Fibroblast of lung (primary cell): ENCODE measurements at regions not wholly inside any gene's neighbourhood (a gene's known extent, or its start where the extent isn't known, plus 50 kb on each side); places are given as distances from the start of the nearest gene placed in this dataset.
A peak's percentile ranks its signal among the peaks of the same experiment; 100 is the strongest.

Experiments used
- DNase-seq, 2 donors: peaks; one replicate each; pipeline versions ENCODE4 v3.0.0 to v3.0.0-alpha.2; 2010; ENCODE audit warnings: low read depth in 2 of 2
- H2AFZ ChIP-seq: 2 replicates; pipeline ENCODE4 v1.5.1; 2012; ENCODE audit warnings: low read length, control low read depth, inconsistent platforms
- H3K27ac ChIP-seq: 2 replicates; pipeline ENCODE4 v1.5.1; 2011; ENCODE audit warnings: low read length, control low read depth; ENCODE audit not compliant: insufficient read depth
- H3K27me3 ChIP-seq: 2 replicates; pipeline ENCODE4 v1.5.1; 2011; ENCODE audit warnings: mild to moderate bottlenecking, low read length; ENCODE audit not compliant: control insufficient read depth, insufficient read depth
- H3K36me3 ChIP-seq: 2 replicates; pipeline ENCODE4 v1.5.1; 2011; ENCODE audit warnings: low read length; ENCODE audit not compliant: control insufficient read depth, insufficient read depth
- H3K4me1 ChIP-seq: 2 replicates; pipeline ENCODE4 v1.5.1; 2011; ENCODE audit warnings: low read length; ENCODE audit not compliant: control insufficient read depth, insufficient read depth; ENCODE audit errors: extremely low read depth
- H3K4me2 ChIP-seq: 2 replicates; pipeline ENCODE4 v1.5.1; 2011; ENCODE audit warnings: low read length, control low read depth; ENCODE audit not compliant: insufficient read depth; ENCODE audit errors: extremely low read depth
- H3K4me3 ChIP-seq, 4 experiments: fragments of 200-600 bp in 1 of 4; sonication (generic) in 1 of 4; replicated peaks in 1 of 4; 2 replicates each; pipeline ENCODE4 v1.5.1; 2011 to 2016; ENCODE audit warnings: low read length in 4 of 4, low read depth in 3 of 4, mild to moderate bottlenecking in 3 of 4, control low read depth in 2 of 4, inconsistent platforms in 1 of 4, mixed read lengths in 1 of 4; ENCODE audit not compliant: insufficient read depth in 1 of 4; ENCODE audit errors: control extremely low read depth in 1 of 4
- H3K79me2 ChIP-seq: 2 replicates; pipeline ENCODE4 v1.5.1; 2012; ENCODE audit warnings: mild to moderate bottlenecking, low read length, inconsistent platforms; ENCODE audit not compliant: control insufficient read depth, insufficient read depth
- H3K9ac ChIP-seq: 2 replicates; pipeline ENCODE4 v1.5.1; 2011; ENCODE audit warnings: mild to moderate bottlenecking, low read length, control low read depth; ENCODE audit not compliant: insufficient read depth
- H3K9me3 ChIP-seq: 2 replicates; pipeline ENCODE4 v1.5.1; 2012; ENCODE audit warnings: low read depth, low read length; ENCODE audit not compliant: control insufficient read depth, insufficient read depth
- H4K20me1 ChIP-seq: 2 replicates; pipeline ENCODE4 v1.5.1; 2011; ENCODE audit warnings: low read length; ENCODE audit not compliant: control insufficient read depth, insufficient read depth; ENCODE audit errors: extremely low read depth
- EZH2 ChIP-seq: IDR thresholded peaks from 2 replicates; pipeline ENCODE4 v1.5.1; 2012; ENCODE audit warnings: low read length, control low read depth, mild to moderate bottlenecking; ENCODE audit errors: missing control alignments
- TF ChIP-seq, protein P1 (sequence below), 2 donors: IDR thresholded peaks in 1 of 2; conservative IDR thresholded peaks in 1 of 2; 1 replicate in 1 of 2; 2 replicates in 1 of 2; pipeline ENCODE4 v1.5.1; 2011 to 2012; ENCODE audit warnings: low read length in 2 of 2, control low read depth in 1 of 2, inconsistent platforms in 1 of 2, low read depth in 1 of 2, mild to moderate bottlenecking in 1 of 2

DNA sequence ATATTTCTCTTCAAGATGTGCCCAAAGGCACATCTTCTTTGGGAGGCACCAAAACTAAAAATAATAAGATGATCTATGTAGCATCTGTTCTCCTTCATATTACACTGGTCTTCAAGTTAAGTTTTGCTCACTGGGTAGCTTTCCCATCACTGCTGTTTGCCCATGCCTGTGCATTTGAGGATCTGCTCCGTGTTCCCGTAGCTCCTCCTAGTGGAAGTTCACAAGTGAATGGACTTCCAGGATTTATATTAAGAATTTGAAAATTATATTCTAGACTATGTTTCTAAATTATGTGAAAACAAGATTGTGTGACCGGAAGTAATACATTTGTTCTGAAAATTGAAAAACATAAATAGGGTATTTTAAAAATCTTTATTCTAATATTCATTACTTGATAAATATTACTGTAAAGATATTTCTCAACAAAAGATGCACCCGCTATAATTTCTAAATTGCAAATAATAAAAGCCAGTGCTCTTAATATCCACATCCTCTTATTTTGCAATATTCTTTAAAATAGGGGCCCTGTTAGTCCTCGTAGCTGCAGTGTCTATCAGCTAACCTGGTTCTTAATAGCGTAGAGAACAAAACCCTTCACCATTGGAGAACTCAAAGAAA, 147.7 kb downstream of the RBM46 start:
- no peaks in the 10 kb centered on the region for H3K4me1 ChIP-seq

DNA sequence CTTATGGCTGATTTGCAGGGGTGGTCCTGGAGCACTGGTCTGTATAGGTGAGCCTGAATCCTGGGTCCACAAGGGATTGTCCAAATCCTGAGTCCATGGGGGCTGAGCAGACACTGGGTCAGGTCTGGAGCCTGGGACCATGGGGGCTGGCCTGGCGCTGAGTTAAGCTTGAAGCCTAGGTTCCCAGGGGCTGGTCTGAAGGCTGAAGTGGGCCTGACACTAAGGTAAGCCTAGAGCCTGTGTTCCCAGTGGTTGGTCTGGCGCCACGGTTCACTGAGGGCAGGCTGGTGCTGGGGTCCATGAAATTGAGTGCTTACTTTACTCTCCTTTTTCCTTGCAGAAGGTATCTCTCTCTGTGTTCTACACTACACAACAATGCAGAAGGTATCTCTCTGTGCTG, 155.8 kb downstream of the RBM46 start:
- H2AFZ ChIP-seq = no peak overlapping the region
- DNase-seq = no peak
- H3K36me3 ChIP-seq = no peaks in the 10 kb centered on the region
- no peaks in the 10 kb centered on the region for H3K79me2 ChIP-seq
- no peaks in the 10 kb centered on the region for H3K4me1 ChIP-seq
- no peak overlapping the region for H3K4me3 ChIP-seq
- no peak overlapping the region for H3K27ac ChIP-seq
- TF ChIP-seq, protein P1, sequence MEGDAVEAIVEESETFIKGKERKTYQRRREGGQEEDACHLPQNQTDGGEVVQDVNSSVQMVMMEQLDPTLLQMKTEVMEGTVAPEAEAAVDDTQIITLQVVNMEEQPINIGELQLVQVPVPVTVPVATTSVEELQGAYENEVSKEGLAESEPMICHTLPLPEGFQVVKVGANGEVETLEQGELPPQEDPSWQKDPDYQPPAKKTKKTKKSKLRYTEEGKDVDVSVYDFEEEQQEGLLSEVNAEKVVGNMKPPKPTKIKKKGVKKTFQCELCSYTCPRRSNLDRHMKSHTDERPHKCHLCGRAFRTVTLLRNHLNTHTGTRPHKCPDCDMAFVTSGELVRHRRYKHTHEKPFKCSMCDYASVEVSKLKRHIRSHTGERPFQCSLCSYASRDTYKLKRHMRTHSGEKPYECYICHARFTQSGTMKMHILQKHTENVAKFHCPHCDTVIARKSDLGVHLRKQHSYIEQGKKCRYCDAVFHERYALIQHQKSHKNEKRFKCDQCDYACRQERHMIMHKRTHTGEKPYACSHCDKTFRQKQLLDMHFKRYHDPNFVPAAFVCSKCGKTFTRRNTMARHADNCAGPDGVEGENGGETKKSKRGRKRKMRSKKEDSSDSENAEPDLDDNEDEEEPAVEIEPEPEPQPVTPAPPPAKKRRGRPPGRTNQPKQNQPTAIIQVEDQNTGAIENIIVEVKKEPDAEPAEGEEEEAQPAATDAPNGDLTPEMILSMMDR (conservative IDR thresholded peaks at IDR 0.05 in 1 of 2, IDR thresholded peaks at IDR 0.05 in 1 of 2; ENCODE audit: low read depth in 1 of 2, low read length in 2 of 2) = no peak
- no peak for TF ChIP-seq EZH2
- H3K9me3 ChIP-seq = no peaks in the 10 kb centered on the region
- no peaks in the 10 kb centered on the region for H4K20me1 ChIP-seq
- no peak overlapping the region for H3K9ac ChIP-seq
- H3K4me2 ChIP-seq = no peak overlapping the region
- H3K27me3 ChIP-seq = no peaks in the 10 kb centered on the region

More for the DNA sequence above, 147.7 kb downstream of the RBM46 start:
- TF ChIP-seq, protein P1 (conservative IDR thresholded peaks at IDR 0.05 in 1 of 2, IDR thresholded peaks at IDR 0.05 in 1 of 2; ENCODE audit: low read depth in 1 of 2, low read length in 2 of 2) = peak; percentile 61 to 66
- no peak for TF ChIP-seq EZH2
- Histone ChIP-seq H3K9me3 (no peaks in the 10 kb centered on the region), H3K27ac (no peak overlapping the region), H2AFZ (no peak overlapping the region), H3K79me2 (no peaks in the 10 kb centered on the region), H3K4me3 (no peak overlapping the region), H3K9ac (no peak overlapping the region), H4K20me1 (no peaks in the 10 kb centered on the region), H3K27me3 (no peaks in the 10 kb centered on the region), H3K4me2 (no peak overlapping the region), H3K36me3 (no peaks in the 10 kb centered on the region)
- DNase-seq = peak; percentile 10 to 72

DNA sequence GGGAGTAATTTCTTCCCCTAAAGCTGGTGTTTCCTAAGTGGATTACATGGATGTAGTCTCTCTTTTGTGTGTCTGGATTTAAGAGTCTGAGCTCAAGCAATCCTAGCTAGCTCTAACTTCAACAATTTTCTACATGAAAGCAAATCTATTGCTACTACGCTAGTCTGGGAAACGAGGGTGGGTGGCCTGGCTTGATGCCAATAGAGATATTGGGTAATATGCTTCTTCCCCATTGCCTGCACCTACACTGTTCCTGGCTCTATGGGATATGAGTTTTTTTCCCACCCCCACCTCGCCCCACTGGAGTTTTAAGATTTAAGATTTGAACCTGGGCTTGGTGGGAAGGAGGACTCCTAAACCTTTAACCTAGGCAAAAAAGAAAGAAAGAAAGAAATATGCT, 158.8 kb downstream of the RBM46 start:
- Histone ChIP-seq H3K4me3 (no peak overlapping the region), H3K4me2 (no peak overlapping the region), H3K9ac (no peak overlapping the region), H3K36me3 (no peaks in the 10 kb centered on the region), H3K27ac (no peak overlapping the region), H3K9me3 (no peaks in the 10 kb centered on the region), H3K4me1 (no peaks in the 10 kb centered on the region), H2AFZ (no peak overlapping the region), H4K20me1 (no peaks in the 10 kb centered on the region), H3K27me3 (no peaks in the 10 kb centered on the region), H3K79me2 (no peaks in the 10 kb centered on the region)
- no peak for TF ChIP-seq EZH2
- TF ChIP-seq, protein P1 (conservative IDR thresholded peaks at IDR 0.05 in 1 of 2, IDR thresholded peaks at IDR 0.05 in 1 of 2; ENCODE audit: low read depth in 1 of 2, low read length in 2 of 2) = no peak
- DNase-seq = no peak
